Activated CD8-positive, alpha-beta T cell treated with anti-CD3 and anti-CD28 coated beads for 36 hours (primary cell): ENCODE measurements at regions not wholly inside any gene's neighbourhood (a gene's known extent, or its start where the extent isn't known, plus 50 kb on each side); places are given as distances from the start of the nearest gene placed in this dataset.

Source experiments
- ATAC-seq: fragments of 200-7000 bp; cut with Tn5 transposase; one replicate; pipeline ENCODE4 v1.10.0; 2021; ENCODE audit warnings: mild to moderate bottlenecking, moderate library complexity
- CTCF ChIA-PET: fragments of 350-600 bp; sonication (Branson Sonifier 250); formaldehyde crosslinking; loops from one replicate; lab custom pipeline; 2021; ENCODE audit warnings: antibody characterized with exemption; lab: Charles Lee
- POLR2A ChIA-PET: fragments of 350-600 bp; sonication (Branson Sonifier 250); formaldehyde crosslinking; loops from one replicate; lab custom pipeline; 2021; ENCODE audit warnings: antibody characterized with exemption; lab: Charles Lee
- DNase-seq: peaks from one replicate; pipeline ENCODE4 v3.0.0-alpha.2; 2020
- H3K27ac Mint-ChIP-seq: one replicate; pipeline ENCODE4 v1.8.0; 2021; ENCODE audit warnings: mild to moderate bottlenecking, mixed read lengths
- H3K27me3 Mint-ChIP-seq: one replicate; pipeline ENCODE4 v1.8.0; 2021; ENCODE audit warnings: mixed read lengths
- H3K36me3 Mint-ChIP-seq: one replicate; pipeline ENCODE4 v1.8.0; 2021; ENCODE audit warnings: low read depth, mixed read lengths
- H3K4me1 Mint-ChIP-seq: one replicate; pipeline ENCODE4 v1.8.0; 2021; ENCODE audit warnings: low read depth, mixed read lengths
- H3K4me3 Mint-ChIP-seq: one replicate; pipeline ENCODE4 v1.8.0; 2021; ENCODE audit warnings: mild to moderate bottlenecking, moderate library complexity, mixed read lengths
- H3K9me3 Mint-ChIP-seq: one replicate; pipeline ENCODE4 v1.8.0; 2021; ENCODE audit warnings: mixed read lengths
- intact Hi-C: fragments of 100-400 bp; cut with micrococcal nuclease; formaldehyde crosslinking; loops from one replicate; pipeline ENCODE4 v1.10.0; 2022
- TF ChIP-seq, protein P1 (sequence below): fragments of 200-600 bp; IDR thresholded peaks from one replicate; pipeline ENCODE4 v1.8.0; 2022; ENCODE audit warnings: antibody characterized with exemption, mild to moderate bottlenecking

DNA sequence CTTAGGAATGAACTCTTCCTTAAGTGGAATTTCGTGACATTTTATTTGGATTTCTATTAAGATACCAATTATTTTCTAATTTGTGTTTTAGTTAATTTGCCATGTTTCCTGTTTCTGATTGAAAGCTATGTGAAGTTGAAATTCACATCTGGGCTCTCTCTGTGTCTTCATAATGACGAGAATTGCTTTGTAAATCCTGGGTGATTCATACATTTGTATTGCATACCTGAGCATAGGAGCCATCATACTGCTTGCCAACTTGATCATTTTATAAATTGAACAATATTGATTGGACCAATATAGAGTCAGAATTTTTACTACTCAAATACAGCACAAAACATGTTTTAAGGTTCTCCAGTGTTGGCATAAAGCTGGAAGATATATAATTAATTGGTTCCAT lies 817.9 kb downstream of the BRINP3 start:
- no peak overlapping the region for H3K4me3 Mint-ChIP-seq
- no peaks in the 10 kb centered on the region for H3K4me1 Mint-ChIP-seq
- no peaks in the 10 kb centered on the region for H3K27me3 Mint-ChIP-seq
- TF ChIP-seq, protein P1, sequence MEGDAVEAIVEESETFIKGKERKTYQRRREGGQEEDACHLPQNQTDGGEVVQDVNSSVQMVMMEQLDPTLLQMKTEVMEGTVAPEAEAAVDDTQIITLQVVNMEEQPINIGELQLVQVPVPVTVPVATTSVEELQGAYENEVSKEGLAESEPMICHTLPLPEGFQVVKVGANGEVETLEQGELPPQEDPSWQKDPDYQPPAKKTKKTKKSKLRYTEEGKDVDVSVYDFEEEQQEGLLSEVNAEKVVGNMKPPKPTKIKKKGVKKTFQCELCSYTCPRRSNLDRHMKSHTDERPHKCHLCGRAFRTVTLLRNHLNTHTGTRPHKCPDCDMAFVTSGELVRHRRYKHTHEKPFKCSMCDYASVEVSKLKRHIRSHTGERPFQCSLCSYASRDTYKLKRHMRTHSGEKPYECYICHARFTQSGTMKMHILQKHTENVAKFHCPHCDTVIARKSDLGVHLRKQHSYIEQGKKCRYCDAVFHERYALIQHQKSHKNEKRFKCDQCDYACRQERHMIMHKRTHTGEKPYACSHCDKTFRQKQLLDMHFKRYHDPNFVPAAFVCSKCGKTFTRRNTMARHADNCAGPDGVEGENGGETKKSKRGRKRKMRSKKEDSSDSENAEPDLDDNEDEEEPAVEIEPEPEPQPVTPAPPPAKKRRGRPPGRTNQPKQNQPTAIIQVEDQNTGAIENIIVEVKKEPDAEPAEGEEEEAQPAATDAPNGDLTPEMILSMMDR, result no peak
- H3K27ac Mint-ChIP-seq, result no peak overlapping the region
- intact Hi-C loops, result no loop called here
- ChIA-PET CTCF (no interaction called here), POLR2A (no interaction called here)
- H3K36me3 Mint-ChIP-seq, result no peaks in the 10 kb centered on the region
- ATAC-seq, result no peak
- H3K9me3 Mint-ChIP-seq, result peaks cover 8% of the 10 kb centered on the region
- no peak for DNase-seq

DNA sequence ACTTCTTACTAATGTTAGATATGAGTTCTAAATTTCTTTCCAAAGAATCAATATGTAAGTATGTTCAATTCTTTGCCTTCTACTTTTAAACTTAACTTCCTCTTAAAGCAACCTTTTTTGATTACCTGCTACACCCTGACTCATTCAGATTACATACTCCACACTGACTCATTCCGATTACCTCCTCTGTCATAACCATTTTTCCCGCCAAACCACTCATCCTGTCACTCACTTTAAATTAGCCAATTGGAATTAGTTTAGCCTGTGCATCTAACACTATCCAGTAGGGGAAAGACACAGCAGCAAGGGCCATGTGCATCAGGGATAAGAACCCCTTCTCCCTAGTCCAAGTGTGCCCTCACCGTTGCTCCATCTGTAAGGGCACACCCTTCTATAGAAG lies 815.5 kb downstream of the BRINP3 start:
- Mint-ChIP-seq H3K27me3 (no peaks in the 10 kb centered on the region), H3K9me3 (peaks cover 15% of the 10 kb centered on the region), H3K36me3 (no peaks in the 10 kb centered on the region), H3K4me1 (no peaks in the 10 kb centered on the region), H3K4me3 (no peak overlapping the region), H3K27ac (no peak overlapping the region)
- POLR2A ChIA-PET, result no interaction called here
- ATAC-seq (no peak), DNase-seq (no peak)
- TF ChIP-seq, protein P1, result no peak
- CTCF ChIA-PET, result no interaction called here
- intact Hi-C loops, result no loop called here

DNA sequence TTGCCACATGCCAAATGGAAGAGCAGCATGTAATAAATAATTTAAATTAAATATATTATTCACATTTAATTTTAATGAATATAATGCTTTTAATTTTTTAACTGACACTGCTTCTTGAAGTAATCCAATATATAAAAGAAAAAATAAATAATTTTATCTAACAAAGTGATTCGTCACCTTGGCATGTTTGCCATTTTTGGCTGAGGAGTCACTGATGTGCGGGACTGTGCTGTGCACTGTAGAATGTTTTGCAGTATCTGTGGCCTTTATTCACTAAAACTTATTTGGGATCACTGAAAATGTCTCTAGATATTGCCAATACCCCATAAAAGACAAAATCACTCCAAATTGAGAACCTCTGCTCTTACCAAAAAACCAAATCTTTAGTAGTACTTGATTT lies 807.8 kb downstream of the BRINP3 start:
- H3K27me3 Mint-ChIP-seq, result no peaks in the 10 kb centered on the region
- no peak overlapping the region for H3K27ac Mint-ChIP-seq
- no peaks in the 10 kb centered on the region for H3K4me1 Mint-ChIP-seq
- peaks cover 19% of the 10 kb centered on the region for H3K9me3 Mint-ChIP-seq
- H3K4me3 Mint-ChIP-seq, result no peak overlapping the region
- CTCF ChIA-PET, result no interaction called here
- intact Hi-C loops, result no loop called here
- ATAC-seq, result no peak
- no peak for DNase-seq
- H3K36me3 Mint-ChIP-seq, result no peaks in the 10 kb centered on the region
- POLR2A ChIA-PET, result no interaction called here
- TF ChIP-seq, protein P1, result no peak

DNA sequence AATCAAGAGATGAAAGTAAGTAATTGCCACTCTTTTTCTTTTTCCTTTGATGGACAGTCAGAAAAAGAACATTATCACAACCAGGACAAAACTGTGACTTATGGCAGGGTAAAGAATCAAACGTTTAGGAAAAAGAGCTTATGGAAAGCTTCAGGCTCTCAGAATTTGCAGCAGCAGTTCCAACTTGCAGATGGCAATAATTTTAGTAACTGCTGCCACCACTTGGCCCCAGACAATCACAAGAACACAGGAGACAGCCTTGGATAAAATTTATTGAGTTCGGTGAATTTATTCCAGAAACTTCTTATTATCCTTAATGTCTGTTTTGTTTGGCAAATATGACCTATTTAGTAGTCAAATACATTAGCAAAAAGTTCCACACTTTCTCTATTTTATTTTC lies 804.4 kb downstream of the BRINP3 start:
- Mint-ChIP-seq H3K27me3 (no peaks in the 10 kb centered on the region), H3K9me3 (peaks cover 8% of the 10 kb centered on the region), H3K4me1 (no peaks in the 10 kb centered on the region), H3K36me3 (no peaks in the 10 kb centered on the region), H3K4me3 (no peak overlapping the region), H3K27ac (no peak overlapping the region)
- POLR2A ChIA-PET, result no interaction called here
- intact Hi-C loops, result no loop called here
- TF ChIP-seq, protein P1, result no peak
- DNase-seq (no peak), ATAC-seq (no peak)
- CTCF ChIA-PET, result no interaction called here

DNA sequence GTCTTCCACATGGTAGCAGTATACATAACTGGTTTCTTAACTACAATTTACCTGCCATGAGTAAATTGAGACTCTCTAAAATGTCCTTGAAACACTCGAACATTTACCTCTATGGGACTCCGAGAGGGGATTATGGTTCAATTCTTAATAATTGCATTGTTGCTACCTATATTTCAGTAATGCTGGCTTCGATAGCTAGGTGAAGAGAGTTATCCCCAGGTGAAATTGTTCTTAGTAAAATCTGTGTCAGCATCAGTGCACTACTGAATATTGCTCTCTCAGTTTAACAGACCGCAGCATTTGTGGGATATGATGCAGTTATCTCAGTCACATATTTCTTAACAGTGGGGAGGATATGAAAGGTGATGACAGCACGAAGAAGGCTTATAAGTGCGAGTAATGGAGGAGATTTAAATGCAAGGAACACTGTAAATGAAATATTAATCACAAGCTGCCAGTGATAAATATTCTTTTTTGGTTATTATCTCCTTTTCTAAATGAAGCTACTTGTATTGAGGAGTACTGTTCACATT lies 801.9 kb downstream of the BRINP3 start:
- H3K4me3 Mint-ChIP-seq, result no peak overlapping the region
- intact Hi-C loops, result no loop called here
- CTCF ChIA-PET, result no interaction called here
- DNase-seq (no peak), ATAC-seq (no peak)
- no peaks in the 10 kb centered on the region for H3K27me3 Mint-ChIP-seq
- no peaks in the 10 kb centered on the region for H3K4me1 Mint-ChIP-seq
- no peak overlapping the region for H3K27ac Mint-ChIP-seq
- H3K36me3 Mint-ChIP-seq, result no peaks in the 10 kb centered on the region
- POLR2A ChIA-PET, result no interaction called here
- H3K9me3 Mint-ChIP-seq, result peaks cover 2% of the 10 kb centered on the region
- TF ChIP-seq, protein P1, result no peak
